ENCODE measurements at regions not wholly inside any gene's neighbourhood (a gene's known extent, or its start where the extent isn't known, plus 50 kb on each side); places are given as distances from the start of the nearest gene placed in this dataset.

- no peak for DNase-seq (ENCODE audit: low spot score)
Measured at GRCh38 chr17:71710816-71711215, 410.0 kb upstream of the SOX9 start.

GRCh38 chr17:71713846-71714245 is 407.0 kb upstream of the SOX9 start:
- DNase-seq (ENCODE audit: low spot score), result no peak

- no peak for DNase-seq (ENCODE audit: low spot score)
Measured at GRCh38 chr17:71724339-71724738, 396.5 kb upstream of the SOX9 start.

GRCh38 chr17:71725811-71726210 is 395.0 kb upstream of the SOX9 start:
- no peak for DNase-seq (ENCODE audit: low spot score)

GRCh38 chr17:71726341-71726740 is 394.5 kb upstream of the SOX9 start:
- DNase-seq (ENCODE audit: low spot score), result no peak

- no peak for DNase-seq (ENCODE audit: low spot score)
Measured at GRCh38 chr17:71727292-71727691, 393.5 kb upstream of the SOX9 start.

- no peak for DNase-seq (ENCODE audit: low spot score)
Measured at GRCh38 chr17:71727723-71728122, 393.1 kb upstream of the SOX9 start.

- no peak for DNase-seq (ENCODE audit: low spot score)
Measured at GRCh38 chr17:71730871-71731270, 389.9 kb upstream of the SOX9 start.

- no peak for DNase-seq (ENCODE audit: low spot score)
Measured at GRCh38 chr17:71735893-71736292, 384.9 kb upstream of the SOX9 start.

GRCh38 chr17:71740866-71741265 is 380.0 kb upstream of the SOX9 start:
- DNase-seq (ENCODE audit: low spot score), result no peak

GRCh38 chr17:71741836-71742235 is 379.0 kb upstream of the SOX9 start:
- no peak for DNase-seq (ENCODE audit: low spot score)

GRCh38 chr17:71748872-71749271 is 371.9 kb upstream of the SOX9 start:
- DNase-seq (ENCODE audit: low spot score), result no peak

- no peak for DNase-seq (ENCODE audit: low spot score)
Measured at GRCh38 chr17:71753070-71753469, 367.8 kb upstream of the SOX9 start.

- no peak for DNase-seq (ENCODE audit: low spot score)
Measured at GRCh38 chr17:71757156-71757555, 363.7 kb upstream of the SOX9 start.

- no peak for DNase-seq (ENCODE audit: low spot score)
Measured at GRCh38 chr17:71757956-71758355, 362.9 kb upstream of the SOX9 start.

GRCh38 chr17:71759422-71760060 is 361.3 kb upstream of the SOX9 start:
- DNase-seq (ENCODE audit: low spot score), result no peak

GRCh38 chr17:71760062-71760720 is 360.6 kb upstream of the SOX9 start:
- DNase-seq (ENCODE audit: low spot score), result no peak

- DNase-seq (ENCODE audit: low spot score), result no peak
Measured at GRCh38 chr17:71762526-71762925, 358.3 kb upstream of the SOX9 start.

- no peak for DNase-seq (ENCODE audit: low spot score)
Measured at GRCh38 chr17:71764505-71764904, 356.3 kb upstream of the SOX9 start.

GRCh38 chr17:71765437-71765836 is 355.4 kb upstream of the SOX9 start:
- DNase-seq (ENCODE audit: low spot score), result no peak

GRCh38 chr17:71769850-71770249 is 351.0 kb upstream of the SOX9 start:
- DNase-seq (ENCODE audit: low spot score), result no peak

GRCh38 chr17:71777048-71777640 is 343.7 kb upstream of the SOX9 start:
- DNase-seq (ENCODE audit: low spot score), result no peak

- DNase-seq (ENCODE audit: low spot score), result no peak
Measured at GRCh38 chr17:71779482-71779881, 341.3 kb upstream of the SOX9 start.

GRCh38 chr17:71780596-71780995 is 340.2 kb upstream of the SOX9 start:
- DNase-seq (ENCODE audit: low spot score), result no peak

All from hematopoietic multipotent progenitor cell treated with erythropoietin and hydrocortisone succinate and interleukin-3 and kit ligand, for 15 days (in vitro differentiated cells).